Vagina (tissue), 2 donors: ENCODE measurements at regions not wholly inside any gene's neighbourhood (a gene's known extent, or its start where the extent isn't known, plus 50 kb on each side); places are given as distances from the start of the nearest gene placed in this dataset.

Experiments used
- POLR2A ChIP-seq, 2 donors: fragments of 450-650 bp; IDR thresholded peaks; one replicate each; pipeline ENCODE4 v1.6.1; 2017; ENCODE audit warnings: antibody characterized with exemption in 2 of 2, mild to moderate bottlenecking in 2 of 2, moderate library complexity in 2 of 2
- TF ChIP-seq, protein P1 (sequence below), 3 experiments: fragments of 450-650 bp in 2 of 3; fragments of 200-600 bp in 1 of 3; sonication (generic) in 1 of 3; IDR thresholded peaks; one replicate each; pipeline ENCODE4 v1.5.1; 2017 to 2019; ENCODE audit warnings: antibody characterized with exemption in 3 of 3, mild to moderate bottlenecking in 2 of 3, moderate library complexity in 2 of 3

DNA sequence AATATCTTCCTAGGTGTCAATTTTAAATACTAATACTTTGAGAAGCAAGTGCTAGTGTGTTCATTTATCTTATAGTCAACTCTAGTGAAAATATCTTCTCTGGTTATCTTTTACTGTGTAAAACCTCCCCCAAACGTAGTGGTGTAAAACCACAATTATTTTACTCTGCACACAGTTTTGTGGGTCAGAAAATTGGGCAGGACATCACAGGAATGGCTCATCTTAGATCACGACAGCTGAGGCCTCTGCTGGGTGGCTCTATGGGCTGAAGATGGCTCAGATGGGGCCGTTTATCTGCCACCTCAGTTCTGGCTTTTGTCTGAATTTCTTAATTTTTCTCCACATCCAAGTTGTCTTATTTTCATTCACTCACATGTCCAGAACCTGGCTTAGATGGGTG is 457.2 kb upstream of the ACTBL2 start:
- TF ChIP-seq, protein P1, sequence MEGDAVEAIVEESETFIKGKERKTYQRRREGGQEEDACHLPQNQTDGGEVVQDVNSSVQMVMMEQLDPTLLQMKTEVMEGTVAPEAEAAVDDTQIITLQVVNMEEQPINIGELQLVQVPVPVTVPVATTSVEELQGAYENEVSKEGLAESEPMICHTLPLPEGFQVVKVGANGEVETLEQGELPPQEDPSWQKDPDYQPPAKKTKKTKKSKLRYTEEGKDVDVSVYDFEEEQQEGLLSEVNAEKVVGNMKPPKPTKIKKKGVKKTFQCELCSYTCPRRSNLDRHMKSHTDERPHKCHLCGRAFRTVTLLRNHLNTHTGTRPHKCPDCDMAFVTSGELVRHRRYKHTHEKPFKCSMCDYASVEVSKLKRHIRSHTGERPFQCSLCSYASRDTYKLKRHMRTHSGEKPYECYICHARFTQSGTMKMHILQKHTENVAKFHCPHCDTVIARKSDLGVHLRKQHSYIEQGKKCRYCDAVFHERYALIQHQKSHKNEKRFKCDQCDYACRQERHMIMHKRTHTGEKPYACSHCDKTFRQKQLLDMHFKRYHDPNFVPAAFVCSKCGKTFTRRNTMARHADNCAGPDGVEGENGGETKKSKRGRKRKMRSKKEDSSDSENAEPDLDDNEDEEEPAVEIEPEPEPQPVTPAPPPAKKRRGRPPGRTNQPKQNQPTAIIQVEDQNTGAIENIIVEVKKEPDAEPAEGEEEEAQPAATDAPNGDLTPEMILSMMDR (IDR thresholded peaks at IDR 0.05): no peak
- no peak for TF ChIP-seq POLR2A (IDR thresholded peaks at IDR 0.05)
